ENCODE measurements at regions not wholly inside any gene's neighbourhood (a gene's known extent, or its start where the extent isn't known, plus 50 kb on each side); places are given as distances from the start of the nearest gene placed in this dataset.
"Not testable (repeated sequence)": the region's sequence is repeated elsewhere in the genome, so short reads cannot be mapped to it uniquely, and the experiment has no call there.

GRCh38 chr3:81105206-81105605 lies 656.2 kb downstream of the GBE1 start:
- ATAC-seq (ENCODE audit: poor library complexity) (no peak), DNase-seq (no peak)
- intact Hi-C loops (cut with DNase I): no loop called here

DNA sequence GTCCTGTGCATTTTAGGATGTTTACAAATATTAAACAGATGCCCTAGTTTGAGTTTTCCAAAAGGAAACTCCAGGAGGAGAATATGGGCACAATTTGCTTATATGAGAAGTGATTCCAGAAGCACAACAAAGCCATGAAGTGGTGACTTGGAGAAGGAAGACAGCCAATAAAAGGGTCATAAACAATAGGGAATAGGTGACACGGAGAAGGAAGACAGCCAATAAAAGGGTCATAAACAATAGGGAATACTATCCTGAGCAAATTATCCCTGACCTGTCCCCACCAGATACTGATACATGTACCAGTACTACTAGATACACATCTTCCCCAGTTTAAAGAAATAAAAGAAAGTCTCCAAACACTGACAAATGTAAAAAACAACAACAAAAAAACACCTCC lies 663.6 kb downstream of the GBE1 start:
- no peak for ATAC-seq (ENCODE audit: poor library complexity)
- no peak for DNase-seq
- intact Hi-C loops (cut with DNase I): no loop called here

- ATAC-seq (ENCODE audit: poor library complexity): no peak
- DNase-seq: no peak
- intact Hi-C loops (cut with DNase I): no loop called here
Observed at GRCh38 chr3:81095956-81096355, 665.5 kb downstream of the GBE1 start.

DNA sequence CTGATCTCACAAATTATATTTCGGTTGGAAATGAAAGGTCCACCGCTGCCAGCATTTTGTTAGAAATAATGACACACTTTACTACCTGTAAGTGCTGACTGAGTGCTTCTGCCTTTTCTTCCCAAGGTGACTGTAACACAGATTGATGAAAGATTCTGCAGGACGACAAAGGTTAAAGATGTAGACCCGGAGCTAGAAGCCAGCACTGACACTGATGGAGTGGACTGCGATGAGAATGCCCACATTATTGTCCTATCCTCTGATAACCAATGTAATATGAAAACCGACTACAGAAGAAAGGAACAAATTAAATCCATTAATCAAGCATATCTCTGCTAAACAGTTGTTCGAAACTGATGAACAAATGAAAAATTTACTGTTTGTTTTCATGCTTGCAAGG lies 666.5 kb downstream of the GBE1 start:
- no peak for DNase-seq
- intact Hi-C loops (cut with DNase I): no loop called here
- ATAC-seq (ENCODE audit: poor library complexity): no peak

GRCh38 chr3:81087607-81088006 lies 673.8 kb downstream of the GBE1 start:
- ATAC-seq (ENCODE audit: poor library complexity): no peak
- no peak for DNase-seq
- intact Hi-C loops (cut with DNase I): no loop called here

DNA sequence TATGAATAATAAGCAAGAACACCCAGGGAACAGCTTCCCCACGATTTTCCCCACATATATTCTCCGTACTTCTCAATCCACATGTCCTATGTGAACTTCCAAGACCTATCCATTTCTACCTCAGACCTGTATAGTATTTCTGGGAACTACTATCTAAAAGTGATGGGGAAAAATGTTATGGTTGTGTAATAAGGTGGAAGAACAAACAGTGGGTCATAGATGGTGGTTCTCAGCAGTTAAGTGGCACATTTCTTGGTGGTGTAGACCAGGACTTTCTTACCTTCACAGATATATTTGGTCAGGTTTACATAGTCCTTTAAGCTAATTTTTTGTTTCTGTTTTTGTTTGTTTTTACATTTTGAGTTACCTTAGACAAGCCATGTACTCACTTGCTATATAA lies 675.1 kb downstream of the GBE1 start:
- ATAC-seq (ENCODE audit: poor library complexity) (no peak), DNase-seq (no peak)
- intact Hi-C loops (cut with DNase I): no loop called here

DNA sequence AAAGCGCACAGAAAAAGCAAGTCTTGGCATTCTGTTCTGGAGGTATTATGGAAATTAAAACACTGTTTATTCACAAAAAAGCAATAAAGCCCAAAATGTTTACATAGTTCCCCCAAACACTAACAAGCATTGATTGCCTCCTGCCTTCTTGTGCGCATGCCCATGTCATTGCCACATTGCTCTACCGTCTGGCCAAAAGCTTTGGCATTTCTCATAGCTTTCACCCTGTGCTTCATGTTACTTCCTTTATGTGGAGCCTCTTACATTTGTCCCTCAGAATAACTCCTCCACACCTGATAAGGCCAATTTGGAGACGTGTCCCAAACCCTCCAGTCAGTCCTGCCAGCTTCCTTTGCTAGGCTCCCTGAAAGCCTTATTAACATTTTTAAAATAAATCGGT lies 680.8 kb downstream of the GBE1 start:
- DNase-seq (no peak), ATAC-seq (ENCODE audit: poor library complexity) (no peak)
- intact Hi-C loops (cut with DNase I): no loop called here

DNA sequence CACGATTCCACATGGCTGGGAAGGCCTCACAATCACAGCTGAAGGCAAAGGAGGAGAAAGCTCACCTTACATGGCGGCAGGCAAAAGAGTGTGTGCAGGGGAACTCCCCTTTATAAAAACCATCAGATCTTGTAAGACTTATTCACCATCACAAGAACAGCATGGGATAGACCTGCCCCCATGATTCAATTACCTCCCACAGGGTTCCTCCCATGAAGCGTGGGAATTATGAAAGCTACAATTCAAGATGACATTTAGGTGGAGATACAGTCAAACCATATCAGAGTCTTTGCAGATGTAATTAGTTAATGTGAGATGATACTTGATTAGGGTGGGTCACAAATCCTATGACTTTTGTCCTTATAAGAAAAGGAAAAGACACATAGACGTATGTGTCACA lies 688.9 kb downstream of the GBE1 start:
- intact Hi-C loops (cut with DNase I): no loop called here
- ATAC-seq (ENCODE audit: poor library complexity) (no peak), DNase-seq (no peak)

DNA sequence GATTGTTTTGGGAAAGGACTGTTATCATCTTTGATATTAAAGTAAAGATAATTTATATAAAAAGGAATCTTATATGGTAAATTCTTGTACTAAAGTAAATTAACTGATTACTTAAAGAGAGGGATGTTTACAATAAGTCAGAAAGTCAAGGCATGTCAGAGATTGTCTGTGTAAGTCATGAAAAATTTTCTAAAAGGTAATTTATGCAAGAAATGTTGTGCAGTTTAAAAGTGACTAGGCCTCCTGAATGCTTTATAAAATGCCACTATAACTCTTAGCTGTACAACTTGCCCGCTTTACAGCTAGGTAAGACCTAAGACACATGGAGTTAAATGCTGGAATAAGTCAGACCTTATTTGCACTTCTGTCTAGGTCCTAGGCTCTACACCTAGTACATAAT lies 692.9 kb downstream of the GBE1 start:
- DNase-seq (no peak), ATAC-seq (ENCODE audit: poor library complexity) (no peak)
- intact Hi-C loops (cut with DNase I): no loop called here

DNA sequence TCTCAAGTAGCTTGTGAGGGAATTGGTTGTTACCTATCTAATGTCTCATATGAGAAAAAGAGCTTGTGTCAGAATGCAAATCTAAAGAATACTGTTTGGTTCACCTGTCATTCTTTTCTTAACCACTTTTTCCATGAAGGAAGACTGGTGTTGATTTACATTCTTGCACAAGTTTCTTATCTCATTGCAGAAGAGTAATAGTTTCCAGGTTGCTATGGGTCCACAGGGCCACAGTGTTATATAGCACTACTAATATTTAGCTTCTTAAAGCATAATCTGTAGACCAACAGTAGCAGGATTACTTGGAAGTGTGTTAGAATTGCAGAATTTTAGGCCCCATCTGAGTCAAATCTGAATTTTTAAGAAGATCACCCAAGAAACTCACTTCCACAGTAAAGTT lies 697.5 kb downstream of the GBE1 start:
- no peak for ATAC-seq (ENCODE audit: poor library complexity)
- DNase-seq: no peak
- intact Hi-C loops (cut with DNase I): no loop called here

- ATAC-seq (ENCODE audit: poor library complexity); DNase-seq; intact Hi-C loops (cut with DNase I): not testable (repeated sequence)
Observed at GRCh38 chr3:81051133-81051532, 710.3 kb downstream of the GBE1 start.

GRCh38 chr3:81048058-81048665 lies 713.3 kb downstream of the GBE1 start:
- ATAC-seq (ENCODE audit: poor library complexity) (no peak), DNase-seq (no peak)
- intact Hi-C loops (cut with DNase I): no loop called here

DNA sequence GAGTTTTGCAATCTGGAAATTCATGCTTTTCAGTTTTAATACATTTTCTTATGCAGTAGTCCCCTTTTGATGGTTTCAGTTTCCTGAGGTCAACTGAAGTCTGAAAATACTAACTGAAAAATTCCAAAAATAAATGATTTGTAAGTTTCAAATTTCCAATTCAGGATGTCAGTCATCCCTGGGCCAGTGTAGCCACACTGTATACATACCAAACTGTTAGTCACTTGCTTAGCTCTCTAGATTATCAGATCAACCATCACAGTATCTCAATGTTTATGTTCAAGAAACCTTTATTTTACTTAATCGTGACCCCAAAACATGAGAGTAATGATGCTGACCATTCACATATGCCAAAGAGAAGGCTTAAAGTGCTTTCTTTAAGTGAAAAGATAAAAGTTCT lies 715.5 kb downstream of the GBE1 start:
- DNase-seq (no peak), ATAC-seq (ENCODE audit: poor library complexity) (no peak)
- intact Hi-C loops (cut with DNase I): no loop called here

GRCh38 chr3:81045246-81045645 lies 716.2 kb downstream of the GBE1 start:
- no peak for DNase-seq
- no peak for ATAC-seq (ENCODE audit: poor library complexity)

GRCh38 chr3:81043660-81044199 lies 717.7 kb downstream of the GBE1 start:
- intact Hi-C loops (cut with DNase I): no loop called here
- DNase-seq (no peak), ATAC-seq (ENCODE audit: poor library complexity) (no peak)

More at GRCh38 chr3:81045246-81045645, 716.2 kb downstream of the GBE1 start:
- intact Hi-C loops (cut with DNase I): no loop called here

- intact Hi-C loops (cut with DNase I): no loop called here
- ATAC-seq (ENCODE audit: poor library complexity): no peak
- no peak for DNase-seq
Observed at GRCh38 chr3:81043009-81043408, 718.4 kb downstream of the GBE1 start.

DNA sequence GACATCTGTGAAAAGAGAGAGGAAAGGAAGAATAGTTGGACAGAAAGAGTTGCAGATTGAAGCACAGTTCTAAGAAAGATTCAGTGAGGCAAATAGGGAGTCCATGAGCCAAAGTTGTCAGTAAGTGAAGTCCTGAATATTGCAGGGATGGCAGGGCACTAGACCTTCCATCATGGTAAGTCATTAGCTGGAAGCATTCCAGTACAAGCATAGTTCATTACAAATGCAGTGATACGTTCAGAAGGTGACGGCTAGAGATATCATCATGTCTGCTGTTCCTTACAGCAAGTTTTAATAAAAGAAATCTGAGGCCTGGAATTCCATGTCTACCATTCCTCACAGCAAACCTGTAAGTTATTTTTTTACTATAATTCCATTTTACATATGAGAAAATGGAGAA lies 720.1 kb downstream of the GBE1 start:
- DNase-seq: no peak
- intact Hi-C loops (cut with DNase I): no loop called here
- no peak for ATAC-seq (ENCODE audit: poor library complexity)

DNA sequence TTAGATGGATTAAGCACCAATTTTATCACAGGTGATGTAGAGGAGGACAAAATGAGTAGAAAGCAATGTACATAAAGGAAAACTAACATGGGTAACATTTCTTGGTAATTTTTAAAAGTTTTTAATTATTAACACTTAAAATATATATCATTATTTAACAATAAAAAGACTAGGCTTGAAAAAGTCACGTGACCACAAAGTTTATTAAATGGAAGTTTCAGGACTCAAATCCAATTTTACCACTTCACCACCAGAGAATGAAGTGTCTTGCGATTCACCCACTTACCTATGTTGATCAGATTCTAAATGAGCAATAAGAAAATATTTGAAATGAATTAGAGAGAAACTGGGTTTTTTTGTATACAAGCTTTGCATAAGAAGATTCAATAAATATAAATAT lies 721.3 kb downstream of the GBE1 start:
- no peak for DNase-seq
- no peak for ATAC-seq (ENCODE audit: poor library complexity)
- intact Hi-C loops (cut with DNase I): no loop called here

DNA sequence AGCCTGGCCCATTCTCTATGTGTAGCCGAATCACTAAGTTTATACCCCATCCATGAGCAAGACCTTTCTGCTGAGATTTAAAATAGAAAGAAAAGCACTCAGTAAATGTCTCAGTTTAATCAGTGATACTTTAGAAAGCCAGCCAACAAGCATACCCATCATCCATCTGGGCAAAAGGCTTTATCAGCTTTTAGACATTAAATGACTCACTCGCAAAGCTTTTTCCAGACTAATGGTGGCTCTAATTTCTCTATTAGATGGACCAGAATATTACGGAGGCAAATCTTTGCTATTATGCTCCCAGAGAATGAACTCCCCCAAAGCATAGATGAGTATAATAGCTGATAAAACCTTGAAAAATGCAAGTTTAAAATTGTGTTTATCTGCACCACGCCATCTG lies 727.8 kb downstream of the GBE1 start:
- intact Hi-C loops (cut with DNase I): no loop called here
- ATAC-seq (ENCODE audit: poor library complexity): no peak
- DNase-seq: no peak

DNA sequence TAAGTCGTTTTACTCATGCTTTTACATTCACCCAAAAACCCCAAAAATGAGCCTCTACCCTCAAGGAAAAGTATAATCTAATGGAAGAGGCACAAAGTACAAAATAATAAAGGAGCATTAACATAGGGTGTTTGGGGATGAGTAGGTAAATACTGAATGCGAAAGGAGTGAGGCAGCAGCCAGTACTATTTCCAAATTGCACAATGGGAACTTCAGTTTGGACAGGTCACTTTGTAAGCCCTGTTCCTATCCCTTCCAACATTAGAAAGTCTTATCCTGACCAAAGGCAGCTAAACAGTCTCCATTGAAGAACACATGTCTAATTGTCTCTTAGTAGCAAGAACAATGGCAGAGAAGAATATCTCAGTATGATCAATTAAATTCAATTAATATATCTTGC lies 728.3 kb downstream of the GBE1 start:
- intact Hi-C loops (cut with DNase I): no loop called here
- ATAC-seq (ENCODE audit: poor library complexity) (no peak), DNase-seq (no peak)

DNA sequence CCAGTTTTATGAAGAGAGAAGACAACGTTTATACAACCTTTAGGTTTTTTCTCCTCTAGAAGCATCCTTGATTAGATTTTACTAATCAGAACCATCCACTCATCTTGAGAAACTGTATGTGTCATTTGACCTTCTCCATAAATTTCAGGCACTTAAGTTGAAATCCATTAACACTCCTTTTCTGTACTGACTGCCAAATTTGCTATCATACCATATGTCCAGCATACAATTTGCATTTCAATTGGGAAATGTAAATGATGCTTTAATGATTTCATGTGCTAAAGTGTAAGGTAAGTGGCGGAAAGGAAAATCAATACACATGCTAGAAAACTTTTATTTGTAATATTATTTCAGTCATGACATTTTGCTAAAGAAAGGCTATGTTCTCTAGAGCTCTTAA lies 731.6 kb downstream of the GBE1 start:
- ATAC-seq (ENCODE audit: poor library complexity) (no peak), DNase-seq (no peak)
- intact Hi-C loops (cut with DNase I): no loop called here

Data from Right ventricle myocardium superior (tissue), 1 donor.